Hepatocyte (in vitro differentiated cells): ENCODE measurements at regions not wholly inside any gene's neighbourhood (a gene's known extent, or its start where the extent isn't known, plus 50 kb on each side); places are given as distances from the start of the nearest gene placed in this dataset.

ENCODE experiments used
- EZH2 ChIP-seq: fragments of 200-600 bp; sonication (generic); IDR thresholded peaks from 2 replicates; pipeline ENCODE4 v1.6.1; 2016; ENCODE audit warnings: antibody characterized with exemption, mild to moderate bottlenecking, borderline replicate concordance
- TF ChIP-seq, protein P1 (sequence below): fragments of 200-600 bp; sonication (generic); IDR thresholded peaks from 2 replicates; pipeline ENCODE4 v1.5.1; 2016; ENCODE audit warnings: antibody characterized with exemption, mild to moderate bottlenecking; ENCODE audit not compliant: poor library complexity

- TF ChIP-seq, protein P1, sequence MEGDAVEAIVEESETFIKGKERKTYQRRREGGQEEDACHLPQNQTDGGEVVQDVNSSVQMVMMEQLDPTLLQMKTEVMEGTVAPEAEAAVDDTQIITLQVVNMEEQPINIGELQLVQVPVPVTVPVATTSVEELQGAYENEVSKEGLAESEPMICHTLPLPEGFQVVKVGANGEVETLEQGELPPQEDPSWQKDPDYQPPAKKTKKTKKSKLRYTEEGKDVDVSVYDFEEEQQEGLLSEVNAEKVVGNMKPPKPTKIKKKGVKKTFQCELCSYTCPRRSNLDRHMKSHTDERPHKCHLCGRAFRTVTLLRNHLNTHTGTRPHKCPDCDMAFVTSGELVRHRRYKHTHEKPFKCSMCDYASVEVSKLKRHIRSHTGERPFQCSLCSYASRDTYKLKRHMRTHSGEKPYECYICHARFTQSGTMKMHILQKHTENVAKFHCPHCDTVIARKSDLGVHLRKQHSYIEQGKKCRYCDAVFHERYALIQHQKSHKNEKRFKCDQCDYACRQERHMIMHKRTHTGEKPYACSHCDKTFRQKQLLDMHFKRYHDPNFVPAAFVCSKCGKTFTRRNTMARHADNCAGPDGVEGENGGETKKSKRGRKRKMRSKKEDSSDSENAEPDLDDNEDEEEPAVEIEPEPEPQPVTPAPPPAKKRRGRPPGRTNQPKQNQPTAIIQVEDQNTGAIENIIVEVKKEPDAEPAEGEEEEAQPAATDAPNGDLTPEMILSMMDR, result no peak
- no peak for TF ChIP-seq EZH2
Observed at GRCh38 chr7:124643311-124643811, 122.2 kb downstream of the GPR37 start.
